ENCODE measurements at regions not wholly inside any gene's neighbourhood (a gene's known extent, or its start where the extent isn't known, plus 50 kb on each side); places are given as distances from the start of the nearest gene placed in this dataset.

DNA sequence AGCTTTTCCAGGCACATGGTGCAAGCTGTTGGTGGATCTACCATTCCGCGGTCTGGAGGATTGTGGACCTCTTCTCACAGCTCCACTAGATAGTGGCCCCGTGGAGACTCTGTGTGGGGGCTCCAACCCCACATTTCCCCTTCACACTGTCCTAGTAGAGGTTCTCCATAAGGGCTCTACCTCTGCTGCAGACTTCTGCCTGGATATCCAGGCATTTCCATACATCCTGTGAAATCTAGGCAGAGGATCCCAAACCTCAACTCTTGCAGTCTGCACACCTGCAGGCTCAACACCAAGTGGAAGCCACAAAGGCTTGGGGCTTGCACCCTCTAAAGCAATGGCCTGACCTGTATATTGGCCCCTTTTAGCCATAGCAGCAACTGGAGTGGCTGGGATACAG is 283.4 kb upstream of the KLF4 start:
- Mint-ChIP-seq H3K4me1 (peaks cover 2 to 4% of the 10 kb centered on the region in 2 experiments; a peak in 1 of 4 replicates), H3K27ac (peak overlapping the region in 1 of 3 experiments; percentile 52; a peak in 1 of 7 replicates), H3K9me3 (peaks cover 21 to 24% of the 10 kb centered on the region in 2 experiments), H3K27me3 (ENCODE audit: low read depth) (no peaks in the 10 kb centered on the region), H3K36me3 (ENCODE audit: insufficient read depth in 1 of 3, low read depth in 3 of 3) (peaks cover 9 to 20% (median 10%) of the 10 kb centered on the region in 3 experiments), H3K4me3 (no peak overlapping the region)
- Histone ChIP-seq H3T11ph (ENCODE audit: low read length) (no peak overlapping the region), H3K9ac (ENCODE audit: extremely low read depth, insufficient read length, low read length) (no peak overlapping the region), H3K79me1 (ENCODE audit: insufficient read depth, low read depth, low read length, poor library complexity, severe bottlenecking) (no peaks in the 10 kb centered on the region), H2BK120ac (ENCODE audit: low read depth, low read length, poor library complexity, severe bottlenecking) (no peak overlapping the region), H3K23ac (ENCODE audit: insufficient read length, low read depth, low read length) (no peak overlapping the region), H3K23me2 (ENCODE audit: insufficient read length, low read depth, low read length, poor library complexity, severe bottlenecking) (no peaks in the 10 kb centered on the region), H4K91ac (ENCODE audit: insufficient read length, low read depth, low read length) (no peak overlapping the region), H3K79me2 (ENCODE audit: insufficient read depth, low read length) (no peaks in the 10 kb centered on the region), H4K20me1 (ENCODE audit: control insufficient read depth, insufficient read depth, insufficient read length) (no peaks in the 10 kb centered on the region), H2BK5ac (ENCODE audit: insufficient read length, low read length) (no peak overlapping the region), H4K5ac (ENCODE audit: insufficient read length, low read depth, low read length) (no peak overlapping the region), H3K27me3 (ENCODE audit: insufficient read depth, low read length) (no peaks in the 10 kb centered on the region), H3K27ac (ENCODE audit: insufficient read length, low read depth, low read length) (no peak overlapping the region), H2AK5ac (ENCODE audit: insufficient read length, low read length) (no peak overlapping the region), H2AFZ (ENCODE audit: low read length) (no peak overlapping the region), H4K8ac (replicated peaks; ENCODE audit: insufficient read length, low read depth, low read length) (no peak overlapping the region), H2BK15ac (ENCODE audit: low read depth, low read length) (no peak overlapping the region), H2BK12ac (ENCODE audit: insufficient read length, low read depth, low read length) (no peak overlapping the region), H3K4me2 (ENCODE audit: insufficient read depth, insufficient read length, low read length) (no peak overlapping the region), H3K4ac (ENCODE audit: low read depth, low read length) (no peak overlapping the region), H3K9me3 (ENCODE audit: control insufficient read depth, low read depth, low read length) (no peaks in the 10 kb centered on the region), H2BK20ac (ENCODE audit: low read depth, low read length, poor library complexity, severe bottlenecking) (no peak overlapping the region), H3K56ac (ENCODE audit: insufficient read length, low read depth, low read length) (no peak overlapping the region), H3K4me1 (ENCODE audit: insufficient read depth, low read length) (no peaks in the 10 kb centered on the region), H3K14ac (ENCODE audit: insufficient read depth, low read length) (no peak overlapping the region), H3K18ac (ENCODE audit: insufficient read length, low read depth, low read length) (no peak overlapping the region)
- DNase-seq: no peak
- TF ChIP-seq, protein P1, sequence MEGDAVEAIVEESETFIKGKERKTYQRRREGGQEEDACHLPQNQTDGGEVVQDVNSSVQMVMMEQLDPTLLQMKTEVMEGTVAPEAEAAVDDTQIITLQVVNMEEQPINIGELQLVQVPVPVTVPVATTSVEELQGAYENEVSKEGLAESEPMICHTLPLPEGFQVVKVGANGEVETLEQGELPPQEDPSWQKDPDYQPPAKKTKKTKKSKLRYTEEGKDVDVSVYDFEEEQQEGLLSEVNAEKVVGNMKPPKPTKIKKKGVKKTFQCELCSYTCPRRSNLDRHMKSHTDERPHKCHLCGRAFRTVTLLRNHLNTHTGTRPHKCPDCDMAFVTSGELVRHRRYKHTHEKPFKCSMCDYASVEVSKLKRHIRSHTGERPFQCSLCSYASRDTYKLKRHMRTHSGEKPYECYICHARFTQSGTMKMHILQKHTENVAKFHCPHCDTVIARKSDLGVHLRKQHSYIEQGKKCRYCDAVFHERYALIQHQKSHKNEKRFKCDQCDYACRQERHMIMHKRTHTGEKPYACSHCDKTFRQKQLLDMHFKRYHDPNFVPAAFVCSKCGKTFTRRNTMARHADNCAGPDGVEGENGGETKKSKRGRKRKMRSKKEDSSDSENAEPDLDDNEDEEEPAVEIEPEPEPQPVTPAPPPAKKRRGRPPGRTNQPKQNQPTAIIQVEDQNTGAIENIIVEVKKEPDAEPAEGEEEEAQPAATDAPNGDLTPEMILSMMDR (conservative IDR thresholded peaks at IDR 0.05): no peak
- WGBS (ENCODE audit: extremely low coverage, insufficient read length, low lambda C conversion rate): no CpG with 5 or more reads among the region's 3 CpGs
